Heart left ventricle (tissue), 16 donors: ENCODE measurements at regions not wholly inside any gene's neighbourhood (a gene's known extent, or its start where the extent isn't known, plus 50 kb on each side); places are given as distances from the start of the nearest gene placed in this dataset.

Source experiments
- ATAC-seq, 4 donors: fragments of 200-7000 bp; cut with Tn5 transposase; one replicate each; pipeline ENCODE4 v1.9.1; 2020 to 2022; ENCODE audit warnings: moderate library complexity in 4 of 4, mild to moderate bottlenecking in 3 of 4, moderate number of reproducible peaks in 1 of 4
- DNase-seq, 5 donors: peaks; one replicate each; pipeline ENCODE4 v3.0.0-alpha.2; 2020
- H3K27ac ChIP-seq, 12 donors: fragments of 200-600 bp; sonication (generic) in 4 of 12; one replicate each; pipeline versions ENCODE4 v1.5.0 to v1.8.0; 2016 to 2022; ENCODE audit warnings: mild to moderate bottlenecking in 2 of 12
- H3K27me3 ChIP-seq, 9 donors: fragments of 200-600 bp; sonication (generic) in 2 of 9; one replicate each; pipeline versions ENCODE4 v1.5.1 to v1.8.0; 2016 to 2022; ENCODE audit warnings: mild to moderate bottlenecking in 3 of 9
- H3K36me3 ChIP-seq, 9 donors: fragments of 200-600 bp; sonication (generic) in 2 of 9; one replicate each; pipeline versions ENCODE4 v1.5.0 to v1.8.0; 2018 to 2022; ENCODE audit warnings: mild to moderate bottlenecking in 2 of 9
- H3K4me1 ChIP-seq, 12 donors: fragments of 200-600 bp; sonication (generic) in 4 of 12; one replicate each; pipeline versions ENCODE4 v1.5.0 to v1.8.0; 2016 to 2022; ENCODE audit warnings: mild to moderate bottlenecking in 3 of 12
- H3K4me3 ChIP-seq, 12 donors: fragments of 200-600 bp; sonication (generic) in 4 of 12; one replicate each; pipeline versions ENCODE4 v1.5.0 to v1.8.0; 2017 to 2022; ENCODE audit warnings: mild to moderate bottlenecking in 9 of 12, moderate library complexity in 4 of 12
- H3K9me3 ChIP-seq, 12 donors: fragments of 200-600 bp; sonication (generic) in 4 of 12; one replicate each; pipeline versions ENCODE4 v1.5.0 to v1.8.0; 2016 to 2022; ENCODE audit warnings: mild to moderate bottlenecking in 1 of 12
- POLR2A ChIP-seq, 2 donors: fragments of 450-650 bp; IDR thresholded peaks; one replicate each; pipeline ENCODE4 v1.6.1; 2017; ENCODE audit warnings: antibody characterized with exemption in 2 of 2, mild to moderate bottlenecking in 2 of 2, moderate library complexity in 2 of 2
- WGBS, 4 donors: extraction: QIAGEN DNeasy Blood & Tissue Kit in 2 of 4; methylation state at CpG; one replicate each; pipeline versions ENCODE4 v1.1.5 to v1.1.7; 2013 to 2018; 5-methylcytosine and 5-hydroxymethylcytosine counted together
- intact Hi-C, 10 donors: fragments of 100-400 bp; cut with DNase I; formaldehyde crosslinking; loops; one replicate each; pipeline versions ENCODE4 v1.11.1 to v1.14.2; 2022
- TF ChIP-seq, protein P1 (sequence below), 12 donors: fragments of 200-600 bp; sonication (generic) in 4 of 12; IDR thresholded peaks; one replicate each; pipeline versions ENCODE4 v1.5.0 to v1.8.0; 2018 to 2022; ENCODE audit warnings: antibody characterized with exemption in 12 of 12, mild to moderate bottlenecking in 5 of 12
- donor health status: ischemic (EF 13 %, LVEDD 7.1; RV severe dilation, severe dysfunction).
- donor health status: healthy with polysubstance abuse.
- donor health status: DM: no; HTN: yes; CAD: no.
- donor health status: DM: no; HTN: no; CAD: no.
- donor health status: ischemic (EF 25% LVEDD 6.9; RV normal size, moderate dysfunction).
- donor health status: ischemic (EF 25% LVEDD 5.7; RV mildly dilated, moderate dysfunction).
- donor health status: healthy.
- donor health status: DM: yes; HTN: yes; CAD: no.
- donor health status: ischemic (EF 35%, LVEDD 5.7; RV mildly dilated, moderate dysfunction).
- donor health status: nonischemic (EF 11% LVEDD 7.7; RV severe dilation, severe dysfunction).
- donor health status: DM: yes; HTN: yes; CAD: no.
- donor health status: PGD.
- donor health status: ischemic (EF 29% LVEDD 5.4; RV normal size, mild dysfunction).
- donor health status: nonischemic (EF 23%, LVEDD 6.1; RV moderate dilation, normal function).

DNA sequence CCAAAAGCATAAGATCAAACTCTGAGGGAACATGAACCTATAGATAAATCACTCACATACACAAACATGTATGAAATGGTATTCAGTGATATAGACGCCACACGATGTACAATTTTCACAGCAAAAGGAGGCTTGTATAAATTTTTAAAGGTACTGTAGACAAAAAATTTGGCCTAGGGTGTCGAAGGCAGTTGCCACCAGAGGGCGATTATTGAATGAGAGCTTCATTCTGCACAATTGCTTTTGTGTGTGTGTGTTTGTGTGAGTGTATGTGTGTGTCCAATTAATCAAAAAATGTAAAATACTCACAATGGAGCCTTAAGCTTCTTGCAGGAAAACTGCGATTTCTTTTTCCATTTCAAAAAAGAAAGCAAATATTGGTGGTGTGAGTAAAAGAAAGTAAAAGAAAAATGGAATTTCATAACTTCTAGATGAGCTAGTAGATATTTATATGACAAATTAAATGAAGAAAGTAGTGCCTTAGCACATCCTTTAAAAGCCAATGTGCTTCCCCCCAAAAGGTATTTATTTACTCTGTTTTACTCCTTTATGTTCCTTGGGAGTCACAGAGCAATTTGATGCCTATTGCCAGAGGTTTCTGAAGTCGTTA lies 800.1 kb downstream of the SATB2 start:
- no peaks in the 10 kb centered on the region for H3K27me3 ChIP-seq
- no peak overlapping the region for H3K4me3 ChIP-seq
- WGBS, 4 donors: 41 to 51% (median 45%) methylated on average over 6 of the region's 6 CpGs

DNA sequence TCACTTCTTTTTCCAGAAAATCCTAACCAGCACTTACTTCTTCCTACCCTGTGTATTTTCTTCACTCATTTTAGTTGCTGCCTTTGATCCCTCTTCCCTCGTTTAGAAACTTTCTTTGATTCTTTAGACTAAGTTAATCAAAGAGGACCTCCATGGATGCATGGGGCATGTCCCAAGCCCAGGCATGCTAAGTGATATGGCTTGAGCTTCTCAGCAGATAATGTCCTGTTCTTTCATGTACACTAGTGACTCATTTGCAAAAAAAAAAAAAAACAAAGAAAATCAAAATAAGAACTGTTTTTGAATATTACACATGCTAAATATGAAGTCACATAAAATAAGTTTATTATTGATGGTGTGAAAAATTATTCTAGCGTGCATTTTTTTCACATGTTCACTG lies 800.9 kb downstream of the SATB2 start:
- intact Hi-C loops: no loop called here

More for the DNA sequence above, 800.1 kb downstream of the SATB2 start:
- intact Hi-C loops: no loop called here
- TF ChIP-seq POLR2A (IDR thresholded peaks at IDR 0.05): no peak
- TF ChIP-seq, protein P1, sequence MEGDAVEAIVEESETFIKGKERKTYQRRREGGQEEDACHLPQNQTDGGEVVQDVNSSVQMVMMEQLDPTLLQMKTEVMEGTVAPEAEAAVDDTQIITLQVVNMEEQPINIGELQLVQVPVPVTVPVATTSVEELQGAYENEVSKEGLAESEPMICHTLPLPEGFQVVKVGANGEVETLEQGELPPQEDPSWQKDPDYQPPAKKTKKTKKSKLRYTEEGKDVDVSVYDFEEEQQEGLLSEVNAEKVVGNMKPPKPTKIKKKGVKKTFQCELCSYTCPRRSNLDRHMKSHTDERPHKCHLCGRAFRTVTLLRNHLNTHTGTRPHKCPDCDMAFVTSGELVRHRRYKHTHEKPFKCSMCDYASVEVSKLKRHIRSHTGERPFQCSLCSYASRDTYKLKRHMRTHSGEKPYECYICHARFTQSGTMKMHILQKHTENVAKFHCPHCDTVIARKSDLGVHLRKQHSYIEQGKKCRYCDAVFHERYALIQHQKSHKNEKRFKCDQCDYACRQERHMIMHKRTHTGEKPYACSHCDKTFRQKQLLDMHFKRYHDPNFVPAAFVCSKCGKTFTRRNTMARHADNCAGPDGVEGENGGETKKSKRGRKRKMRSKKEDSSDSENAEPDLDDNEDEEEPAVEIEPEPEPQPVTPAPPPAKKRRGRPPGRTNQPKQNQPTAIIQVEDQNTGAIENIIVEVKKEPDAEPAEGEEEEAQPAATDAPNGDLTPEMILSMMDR (IDR thresholded peaks at IDR 0.05): peak in 8 of 12 donors; percentile 9 to 35 (median 17)
- H3K36me3 ChIP-seq: no peaks in the 10 kb centered on the region
- no peaks in the 10 kb centered on the region for H3K4me1 ChIP-seq
- H3K27ac ChIP-seq: no peak overlapping the region
- no peaks in the 10 kb centered on the region for H3K9me3 ChIP-seq
- ATAC-seq (no peak), DNase-seq (no peak)

DNA sequence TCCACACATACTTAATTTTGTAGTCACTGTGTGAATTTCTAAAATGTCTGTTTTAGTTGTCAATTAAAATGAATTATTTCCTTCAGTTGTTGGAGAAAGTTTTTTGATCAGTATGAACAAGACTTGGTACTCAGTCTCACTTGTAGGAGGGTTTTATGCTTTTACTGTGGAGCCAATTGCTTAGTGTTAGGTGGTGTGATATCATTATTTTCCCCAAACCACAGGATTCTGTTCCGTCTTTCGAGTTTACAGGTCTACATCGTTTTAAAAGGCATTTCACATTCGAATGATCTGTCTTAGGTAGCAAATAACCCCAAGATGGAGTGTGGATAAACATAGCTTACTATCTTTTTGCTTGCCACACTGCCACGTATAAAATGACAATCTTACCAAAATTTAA lies 803.1 kb downstream of the SATB2 start:
- H3K27me3 ChIP-seq: no peaks in the 10 kb centered on the region
- no peaks in the 10 kb centered on the region for H3K36me3 ChIP-seq
- H3K4me3 ChIP-seq: no peak overlapping the region
- no peaks in the 10 kb centered on the region for H3K9me3 ChIP-seq
- DNase-seq: no peak
- no peak for TF ChIP-seq POLR2A (IDR thresholded peaks at IDR 0.05)
- TF ChIP-seq, protein P1 (IDR thresholded peaks at IDR 0.05): no peak
- ATAC-seq: no peak
- H3K27ac ChIP-seq: no peak overlapping the region
- no peaks in the 10 kb centered on the region for H3K4me1 ChIP-seq
- 77 to 85% (median 80%) methylated on average over 5 of the region's 5 CpGs for WGBS, 4 donors
- intact Hi-C loops: no loop called here

More for the DNA sequence above, 800.9 kb downstream of the SATB2 start:
- no peak for TF ChIP-seq POLR2A (IDR thresholded peaks at IDR 0.05)
- TF ChIP-seq, protein P1 (IDR thresholded peaks at IDR 0.05): no peak
- Histone ChIP-seq H3K27ac (no peak overlapping the region), H3K27me3 (no peaks in the 10 kb centered on the region), H3K9me3 (no peaks in the 10 kb centered on the region), H3K36me3 (no peaks in the 10 kb centered on the region), H3K4me1 (no peaks in the 10 kb centered on the region), H3K4me3 (no peak overlapping the region)
- WGBS, 4 donors: 51 to 64% (median 56%) methylated on average over 2 of the region's 2 CpGs
- no peak for ATAC-seq
- no peak for DNase-seq

DNA sequence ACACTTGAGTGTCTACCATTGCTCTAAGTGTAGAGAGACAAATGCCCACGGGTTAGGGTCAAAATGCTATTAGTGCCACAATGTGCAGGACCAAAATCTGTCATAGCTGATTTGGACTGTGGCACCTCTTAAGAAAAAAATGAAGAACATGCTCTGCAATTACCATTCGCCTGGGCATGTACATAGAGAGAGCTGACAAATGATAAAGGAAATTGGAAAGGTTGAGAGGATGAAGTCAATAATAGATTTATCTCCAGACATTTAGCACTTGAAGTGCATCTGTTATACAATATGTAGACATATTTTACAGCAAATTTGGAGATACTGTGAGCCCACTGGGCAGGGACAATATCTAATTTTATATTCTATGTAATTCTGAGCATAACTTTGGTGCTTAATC lies 804.4 kb downstream of the SATB2 start:
- Histone ChIP-seq H3K9me3 (no peaks in the 10 kb centered on the region), H3K27ac (no peak overlapping the region), H3K4me3 (no peak overlapping the region), H3K4me1 (no peaks in the 10 kb centered on the region), H3K27me3 (no peaks in the 10 kb centered on the region), H3K36me3 (no peaks in the 10 kb centered on the region)
- DNase-seq (no peak), ATAC-seq (no peak)
- 50 to 66% (median 56%) methylated on average over 2 of the region's 2 CpGs for WGBS, 4 donors
- TF ChIP-seq, protein P1 (IDR thresholded peaks at IDR 0.05): no peak
- no peak for TF ChIP-seq POLR2A (IDR thresholded peaks at IDR 0.05)
- intact Hi-C loops: no loop called here
